Activated CD4-positive, CD25-positive, alpha-beta regulatory T cell treated with anti-CD3 and anti-CD28 coated beads, Interleukin-2, amount 50 U/mL, for 24 hours (primary cell): ENCODE measurements at regions not wholly inside any gene's neighbourhood (a gene's known extent, or its start where the extent isn't known, plus 50 kb on each side); places are given as distances from the start of the nearest gene placed in this dataset.

Experiments
- ATAC-seq, 2 donors: fragments of 150-1000 bp; cut with Tn5 transposase; one replicate each; pipeline ENCODE4 v1.10.0; 2021; ENCODE audit warnings: mild to moderate bottlenecking in 1 of 2, moderate library complexity in 1 of 2

DNA sequence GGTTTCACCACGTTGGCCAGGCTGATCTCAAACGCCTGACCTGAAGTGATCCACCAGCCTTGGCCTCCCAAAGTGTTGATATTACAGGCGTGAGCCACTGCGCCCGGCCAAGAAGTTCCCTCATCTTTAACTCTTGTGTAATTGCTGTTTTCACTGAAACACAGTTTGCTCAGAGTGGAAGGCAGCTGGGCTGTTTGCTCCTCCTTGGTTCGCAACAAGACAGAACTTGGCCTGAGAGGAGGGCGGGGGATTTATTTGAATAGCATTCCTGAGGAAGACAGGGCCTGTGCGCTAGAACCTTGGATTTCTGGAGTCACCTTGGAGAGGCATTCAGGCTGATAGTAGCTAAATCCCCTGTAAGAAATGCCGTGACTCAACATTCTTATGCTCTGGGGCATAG is 226.7 kb upstream of the MCTP2 start:
- no peak for ATAC-seq

DNA sequence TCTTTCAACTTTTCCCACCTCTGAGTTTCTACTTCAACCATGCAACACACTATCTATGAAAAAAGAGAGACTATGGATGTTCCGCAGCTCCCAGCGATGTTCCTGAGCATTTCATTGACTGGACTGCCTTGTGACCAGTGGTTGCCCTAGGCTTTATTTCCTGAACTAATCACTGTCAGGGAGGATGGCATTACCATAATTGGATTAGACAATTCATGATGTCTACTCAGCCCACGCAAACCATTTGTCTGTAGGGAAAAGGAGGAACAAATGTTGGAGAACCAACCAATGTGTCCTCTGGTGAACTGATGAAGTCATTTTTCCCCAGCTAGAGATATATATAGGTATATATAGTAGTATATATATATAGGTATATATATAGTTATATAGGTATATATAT is 229.3 kb upstream of the MCTP2 start:
- ATAC-seq = no peak

DNA sequence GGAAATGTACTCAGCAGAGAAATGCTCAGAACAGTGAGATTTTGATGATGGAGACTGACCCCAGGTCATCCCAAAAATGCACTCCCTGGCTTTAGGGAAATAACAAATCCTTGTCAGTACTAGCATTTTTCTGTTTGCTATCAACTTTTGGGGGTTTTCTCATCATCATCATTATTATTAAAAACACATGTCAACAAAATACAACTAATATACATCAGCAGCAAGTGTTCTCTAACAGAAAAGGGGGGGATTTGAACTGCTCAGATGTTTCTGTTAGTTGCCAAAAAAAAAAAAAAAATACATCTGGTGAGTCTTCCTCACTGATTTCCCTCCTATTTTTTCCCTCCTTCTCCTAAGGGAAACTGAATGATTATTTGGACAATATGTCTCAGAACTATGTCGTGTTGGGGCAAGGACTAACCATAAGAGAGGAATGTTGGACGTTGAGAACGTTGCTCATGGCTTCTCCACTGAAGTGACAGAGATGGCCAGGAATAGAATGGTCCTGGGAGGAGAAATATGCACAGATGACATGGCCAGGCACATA is 230.0 kb upstream of the MCTP2 start:
- no peak for ATAC-seq

- no peak for ATAC-seq
Measured at GRCh38 chr15:94000606-94001005, 230.8 kb upstream of the MCTP2 start.

DNA sequence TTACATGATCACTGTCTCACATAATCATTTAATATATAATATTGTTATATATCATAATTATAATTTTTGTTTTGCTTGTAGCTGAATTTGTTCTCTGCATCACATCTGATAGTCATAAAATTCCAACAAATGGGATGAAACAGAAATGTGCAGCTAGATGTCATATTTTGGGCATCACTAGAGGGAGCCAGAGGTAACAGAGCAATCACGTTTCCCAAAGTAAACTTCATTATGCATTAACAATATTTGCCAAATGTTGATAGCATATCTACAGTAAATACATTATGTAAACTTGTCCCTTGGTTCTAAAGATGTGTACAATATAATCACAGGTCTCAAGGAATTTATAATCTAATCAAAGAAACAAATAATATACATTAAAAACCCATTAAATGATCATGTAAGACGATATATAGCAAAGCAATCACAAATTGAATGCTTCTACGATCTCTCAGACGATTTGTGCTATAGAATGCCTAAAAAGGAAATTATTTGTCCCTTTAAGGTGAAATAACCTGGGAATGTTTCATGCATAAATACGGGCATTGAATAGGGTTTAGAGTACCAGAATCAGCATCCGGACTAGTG is 234.2 kb upstream of the MCTP2 start:
- no peak for ATAC-seq

- ATAC-seq = no peak
Measured at GRCh38 chr15:93989440-93989998, 241.8 kb upstream of the MCTP2 start.

DNA sequence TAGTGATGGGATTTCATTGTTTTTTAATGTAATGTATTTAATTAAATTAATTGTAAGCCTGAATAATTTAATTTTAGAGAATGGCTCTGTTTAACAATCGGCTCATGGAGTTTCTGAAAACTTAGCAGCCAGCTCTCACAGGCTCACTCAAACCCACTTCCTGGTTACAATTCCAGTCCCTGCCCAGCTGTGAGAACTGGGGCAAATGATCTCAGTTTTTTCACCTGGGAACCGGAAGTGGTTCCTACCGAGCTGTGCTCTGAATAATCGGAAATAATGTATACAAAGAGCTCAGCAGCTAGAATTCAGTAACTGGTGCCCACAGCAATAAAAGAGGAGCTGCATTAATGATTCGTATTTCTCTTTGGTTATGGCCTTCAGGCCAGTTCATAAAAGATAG is 244.3 kb upstream of the MCTP2 start:
- ATAC-seq = no peak

GRCh38 chr15:93986400-93986984 is 244.9 kb upstream of the MCTP2 start:
- ATAC-seq = no peak

DNA sequence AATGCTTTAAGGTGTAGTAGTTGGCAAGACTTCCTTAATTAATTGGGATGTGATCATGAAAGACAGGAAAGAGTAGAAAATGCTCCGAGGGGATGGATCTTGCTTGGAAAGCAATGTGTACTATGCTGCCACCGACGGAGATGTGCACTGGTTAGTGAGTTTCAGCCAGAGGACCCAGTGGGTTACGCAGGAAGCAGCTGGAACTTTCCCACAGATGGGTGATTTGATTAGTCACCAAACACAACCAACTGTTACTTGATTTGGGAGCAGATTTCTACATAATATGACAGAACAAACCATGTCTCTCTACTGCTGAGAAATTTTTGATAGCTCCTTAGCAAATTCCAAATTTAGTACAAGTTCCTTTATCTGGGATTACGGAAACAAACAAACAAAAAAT is 245.4 kb upstream of the MCTP2 start:
- no peak for ATAC-seq

GRCh38 chr15:93985176-93985575 is 246.2 kb upstream of the MCTP2 start:
- ATAC-seq = no peak

- ATAC-seq = no peak
Measured at GRCh38 chr15:93983526-93983925, 247.8 kb upstream of the MCTP2 start.

DNA sequence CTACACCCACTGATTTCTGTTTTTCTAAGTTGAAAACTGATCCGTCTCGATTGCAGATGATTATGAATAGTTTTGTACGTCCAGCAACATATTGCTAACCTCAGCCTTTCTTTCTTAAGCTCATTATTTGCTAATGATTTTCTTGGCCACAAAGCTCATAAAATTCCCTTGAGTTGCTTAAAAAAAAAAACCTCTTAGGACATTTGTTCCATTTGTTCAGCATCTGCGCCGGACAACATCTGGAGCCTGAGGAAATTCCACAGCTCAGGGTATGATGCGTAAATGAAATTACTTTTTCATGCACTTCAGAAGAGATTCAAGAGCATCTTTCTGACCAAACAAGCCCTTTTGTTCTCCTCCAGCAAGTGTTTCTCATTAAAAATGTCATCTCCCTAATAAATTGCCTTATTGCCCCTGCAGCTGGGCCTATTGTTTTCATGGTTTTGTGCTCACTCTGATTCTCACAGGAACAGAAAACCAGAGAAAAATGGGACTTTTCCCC is 249.1 kb upstream of the MCTP2 start:
- no peak for ATAC-seq

- ATAC-seq = no peak
Measured at GRCh38 chr15:93981706-93982105, 249.7 kb upstream of the MCTP2 start.

DNA sequence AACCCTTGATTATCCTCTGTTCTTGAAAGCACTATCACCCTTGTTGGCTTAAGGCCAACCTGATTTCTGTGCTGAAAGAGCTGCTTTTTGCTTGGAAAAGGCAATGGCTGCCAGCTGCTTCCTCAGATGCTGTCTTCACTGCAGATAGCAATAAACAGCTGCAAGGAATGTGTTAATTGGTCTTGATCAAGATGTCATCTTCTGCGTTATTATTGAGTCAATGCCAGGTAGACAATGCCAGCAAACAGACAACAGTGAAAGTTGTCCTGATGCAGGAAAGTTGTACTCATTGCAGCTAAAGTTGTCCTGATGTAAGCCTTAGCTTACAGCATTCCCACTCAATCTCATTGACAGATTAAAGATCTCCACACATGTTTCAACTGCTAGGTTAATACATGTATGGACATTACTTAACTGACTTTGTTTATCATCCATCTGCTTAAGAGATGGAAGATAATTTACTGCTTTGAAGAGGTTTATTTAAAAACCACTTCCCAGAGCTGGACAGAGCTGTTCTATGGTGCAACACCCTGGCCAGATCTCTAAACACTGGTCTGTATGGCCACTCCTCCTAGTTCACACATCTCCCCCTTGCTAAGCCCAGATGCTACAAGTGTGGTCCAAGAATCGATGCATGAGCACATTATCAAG is 251.0 kb upstream of the MCTP2 start:
- no peak for ATAC-seq

DNA sequence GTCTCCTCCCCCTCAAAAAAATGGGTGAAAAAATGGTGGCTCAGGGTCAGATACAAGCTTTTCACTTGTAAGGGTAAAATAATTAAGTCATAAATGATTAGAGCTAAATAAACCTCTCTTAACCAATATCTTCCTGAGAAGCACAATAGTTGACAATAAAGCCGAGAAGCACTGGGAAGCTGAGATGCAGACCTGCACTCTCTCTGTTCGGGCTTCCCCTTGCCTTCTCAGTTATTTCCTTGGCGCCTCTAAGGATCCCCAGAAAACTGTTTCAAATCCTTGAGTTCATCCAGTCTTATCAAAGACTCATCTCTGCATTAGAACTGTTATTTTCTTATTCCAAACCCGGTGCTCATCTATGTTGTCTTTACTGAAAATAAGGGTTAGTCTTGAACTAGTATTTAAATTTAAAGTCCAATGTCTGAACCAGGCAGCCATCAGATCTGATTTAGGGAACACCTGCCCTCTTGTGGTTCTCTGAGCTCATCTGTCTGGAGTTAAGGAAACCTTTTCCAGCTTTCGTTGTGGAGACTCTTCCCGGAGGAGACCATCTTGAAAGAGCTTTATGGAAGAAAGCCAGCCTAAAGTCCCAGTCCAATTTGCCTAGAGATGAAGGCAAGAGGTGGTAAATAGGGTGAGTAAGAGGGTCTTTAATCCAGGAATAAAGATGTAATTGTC is 256.4 kb upstream of the MCTP2 start:
- no peak for ATAC-seq

DNA sequence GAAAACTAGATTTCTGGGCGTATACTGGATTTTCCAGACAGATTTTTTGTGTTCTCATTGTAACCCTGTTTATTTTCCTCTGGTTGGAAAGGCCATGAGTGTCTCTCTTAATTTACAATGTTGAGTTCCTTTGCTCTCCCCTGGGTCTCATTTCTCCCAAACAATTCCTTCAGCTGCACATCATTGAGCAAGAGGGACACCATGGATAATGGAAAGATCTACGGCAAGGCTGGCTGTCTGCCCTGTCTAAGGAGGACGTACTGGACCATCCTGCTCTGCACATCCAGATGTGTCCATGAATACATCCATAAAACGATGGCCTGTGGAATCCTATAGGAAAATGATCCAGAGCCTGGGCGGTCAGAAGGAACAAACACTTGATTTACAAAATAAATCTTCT is 258.1 kb upstream of the MCTP2 start:
- ATAC-seq = no peak

DNA sequence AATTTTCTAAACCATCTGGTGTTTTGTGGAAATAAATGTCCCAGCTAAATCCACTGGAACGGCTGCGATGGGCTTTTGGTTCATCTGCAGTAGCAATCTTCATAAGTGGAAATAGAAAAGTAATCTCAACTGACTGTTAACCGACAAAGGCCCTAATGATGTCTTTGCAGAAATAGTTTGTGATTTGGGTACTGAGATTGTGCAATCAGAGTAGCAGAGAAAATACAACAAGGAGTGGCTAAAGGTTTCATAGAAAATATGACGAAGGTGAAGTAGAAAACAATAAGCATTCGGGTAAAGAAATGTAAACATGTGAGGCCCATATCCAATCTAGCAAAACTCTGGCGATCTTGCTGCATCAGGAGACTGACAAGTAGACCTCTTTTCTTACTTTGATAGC is 262.6 kb upstream of the MCTP2 start:
- no peak for ATAC-seq

- ATAC-seq = no peak
Measured at GRCh38 chr15:93965304-93965908, 266.0 kb upstream of the MCTP2 start.

DNA sequence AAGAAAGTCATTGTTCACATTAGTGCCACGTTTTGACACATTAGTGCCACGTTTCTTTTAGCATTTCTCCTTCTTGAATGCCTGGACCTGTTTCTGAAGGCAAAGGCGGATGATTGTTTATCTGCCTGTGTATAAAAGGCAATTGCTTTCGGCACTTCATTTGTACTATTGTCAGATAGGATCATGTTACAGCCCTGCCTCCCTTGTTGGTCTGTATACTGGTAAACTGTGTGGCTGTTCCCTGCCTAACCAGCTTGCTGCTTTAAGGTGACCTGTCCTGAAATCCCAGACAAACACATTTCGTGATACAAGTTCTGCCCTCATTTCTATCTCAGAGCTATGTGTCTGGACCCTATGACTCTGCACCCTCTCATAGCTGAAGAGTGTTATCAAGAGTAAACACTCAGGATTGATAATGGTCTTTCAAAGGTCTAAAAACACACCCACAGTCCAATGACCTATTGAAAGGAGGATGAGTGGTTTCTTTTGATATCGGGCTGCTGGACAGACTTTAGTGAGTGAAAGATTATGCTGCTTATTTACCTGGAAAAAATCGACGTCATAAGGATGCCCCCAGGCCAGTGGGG is 276.3 kb upstream of the MCTP2 start:
- ATAC-seq = no peak

- no peak for ATAC-seq
Measured at GRCh38 chr15:93948726-93949125, 282.6 kb upstream of the MCTP2 start.

DNA sequence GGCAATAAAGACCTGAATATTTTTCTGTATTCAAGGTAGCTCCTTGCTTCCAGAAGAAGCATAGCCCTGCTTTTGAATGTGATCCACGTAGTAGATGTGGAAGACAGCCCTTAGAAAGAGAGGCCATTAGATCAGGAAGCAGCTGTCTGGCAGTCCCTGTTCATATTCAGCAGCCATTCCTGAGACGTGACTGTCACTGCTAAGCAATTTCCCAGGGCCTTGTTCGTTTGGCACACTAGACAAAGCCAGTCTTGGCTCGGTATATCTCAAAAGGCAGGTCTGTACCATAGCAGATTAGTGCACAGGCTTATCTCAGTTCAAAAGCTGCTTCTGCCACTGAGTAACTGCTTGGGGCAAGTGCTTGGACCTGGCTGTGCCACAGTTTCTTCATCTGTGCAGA is 287.8 kb upstream of the MCTP2 start:
- ATAC-seq = no peak

- no peak for ATAC-seq
Measured at GRCh38 chr15:93942269-93942694, 289.1 kb upstream of the MCTP2 start.
